WTC11 (cell line): ENCODE measurements at regions not wholly inside any gene's neighbourhood (a gene's known extent, or its start where the extent isn't known, plus 50 kb on each side); places are given as distances from the start of the nearest gene placed in this dataset.

Experiments used
- ATAC-seq: fragments of 200-7000 bp; cut with Tn5 transposase; 2 replicates; pipeline ENCODE4 v1.10.0; 2021; ENCODE audit warnings: mild to moderate bottlenecking, moderate library complexity
- CTCF ChIA-PET: fragments of 300-600 bp; sonication (Branson Sonifier 250); formaldehyde crosslinking; loops from one replicate; lab custom pipeline; 2021; ENCODE audit warnings: antibody characterized with exemption; lab: Charles Lee
- POLR2A ChIA-PET: fragments of 350-600 bp; sonication (Branson Sonifier 250); formaldehyde crosslinking; loops from one replicate; lab custom pipeline; 2021; ENCODE audit warnings: antibody characterized with exemption; lab: Charles Lee
- DNase-seq: peaks from one replicate; pipeline ENCODE4 v3.0.0; 2021; ENCODE audit warnings: low spot score
- H3K27ac Mint-ChIP-seq: 2 replicates; pipeline ENCODE4 v1.8.0; 2021; ENCODE audit warnings: mixed read lengths
- H3K27me3 Mint-ChIP-seq: 2 replicates; pipeline ENCODE4 v1.8.0; 2021; ENCODE audit warnings: low read depth, mild to moderate bottlenecking, moderate library complexity, mixed read lengths
- H3K36me3 Mint-ChIP-seq: 2 replicates; pipeline ENCODE4 v1.8.0; 2021; ENCODE audit warnings: mixed read lengths
- H3K4me1 Mint-ChIP-seq: 2 replicates; pipeline ENCODE4 v1.8.0; 2022; ENCODE audit warnings: mixed read lengths
- H3K4me3 Mint-ChIP-seq: 2 replicates; pipeline ENCODE4 v1.8.0; 2021; ENCODE audit warnings: mild to moderate bottlenecking, moderate library complexity, mixed read lengths
- H3K9me3 Mint-ChIP-seq: 2 replicates; pipeline ENCODE4 v1.8.0; 2021; ENCODE audit warnings: mixed read lengths
- JUN ChIP-seq: sonication (generic); formaldehyde crosslinking; IDR thresholded peaks from 2 replicates; pipeline ENCODE4 v1.8.0; 2023; ENCODE audit warnings: mild to moderate bottlenecking, missing genetic modification reagents
- KAT7 ChIP-seq: sonication (generic); formaldehyde crosslinking; IDR thresholded peaks from 2 replicates; pipeline ENCODE4 v1.8.1; 2023; ENCODE audit warnings: missing genetic modification reagents, mild to moderate bottlenecking, borderline replicate concordance
- NFATC4 ChIP-seq: fragments of 250-450 bp; sonication (Bioruptor Pico); IDR thresholded peaks from 2 replicates; pipeline ENCODE4 v1.9.0; 2021; ENCODE audit warnings: mild to moderate bottlenecking
- NR2C2 ChIP-seq: sonication (generic); formaldehyde crosslinking; IDR thresholded peaks from 2 replicates; pipeline ENCODE4 v1.8.0; 2022; ENCODE audit warnings: mild to moderate bottlenecking, missing genetic modification reagents
- NR3C1 ChIP-seq: sonication (generic); formaldehyde crosslinking; conservative IDR thresholded peaks from 2 replicates; pipeline ENCODE4 v1.8.1; 2023; ENCODE audit warnings: low read depth, mild to moderate bottlenecking, missing genetic modification reagents
- PRRX2 ChIP-seq: fragments of 250-450 bp; sonication (Bioruptor Pico); IDR thresholded peaks from 2 replicates; pipeline ENCODE4 v1.8.0; 2021; ENCODE audit warnings: mild to moderate bottlenecking
- RELA ChIP-seq: sonication (generic); formaldehyde crosslinking; IDR thresholded peaks from 2 replicates; pipeline ENCODE4 v1.8.1; 2022; ENCODE audit warnings: missing genetic modification reagents, mild to moderate bottlenecking, borderline replicate concordance
- SP1 ChIP-seq: sonication (generic); formaldehyde crosslinking; conservative IDR thresholded peaks from 2 replicates; pipeline ENCODE4 v1.8.1; 2022; ENCODE audit warnings: missing genetic modification reagents
- TCF7 ChIP-seq: sonication (generic); formaldehyde crosslinking; IDR thresholded peaks from 2 replicates; pipeline ENCODE4 v1.8.0; 2022; ENCODE audit warnings: mild to moderate bottlenecking, low read depth, missing genetic modification reagents, moderate library complexity
- TEAD1 ChIP-seq: sonication (generic); formaldehyde crosslinking; IDR thresholded peaks from 2 replicates; pipeline ENCODE4 v1.8.0; 2022; ENCODE audit warnings: mild to moderate bottlenecking, missing genetic modification reagents
- ZBTB21 ChIP-seq: sonication (generic); formaldehyde crosslinking; IDR thresholded peaks from 2 replicates; pipeline ENCODE4 v1.8.1; 2023; ENCODE audit warnings: mild to moderate bottlenecking, missing genetic modification reagents, borderline replicate concordance
- ZNF263 ChIP-seq: sonication (generic); formaldehyde crosslinking; IDR thresholded peaks from 2 replicates; pipeline ENCODE4 v1.8.1; 2022; ENCODE audit warnings: low read depth, mild to moderate bottlenecking, moderate library complexity, missing genetic modification reagents
- ZNF396 ChIP-seq: fragments of 250-450 bp; sonication (Bioruptor Pico); IDR thresholded peaks from 2 replicates; pipeline ENCODE4 v1.8.0; 2021; ENCODE audit warnings: mild to moderate bottlenecking, moderate library complexity, borderline replicate concordance
- ZNF423 ChIP-seq: fragments of 250-450 bp; sonication (Bioruptor Pico); IDR thresholded peaks from 2 replicates; pipeline ENCODE4 v2.1.2; 2022; ENCODE audit warnings: mild to moderate bottlenecking, moderate library complexity
- TF ChIP-seq, protein P1 (sequence below): sonication (generic); formaldehyde crosslinking; IDR thresholded peaks from 2 replicates; pipeline ENCODE4 v1.8.1; 2023; ENCODE audit warnings: mild to moderate bottlenecking, missing genetic modification reagents, borderline replicate concordance
- TF ChIP-seq, protein P2 (sequence below): sonication (generic); formaldehyde crosslinking; IDR thresholded peaks from 2 replicates; pipeline ENCODE4 v1.8.1; 2022; ENCODE audit warnings: low read depth, missing genetic modification reagents, borderline replicate concordance
- TF ChIP-seq, protein P3 (sequence below): sonication (generic); formaldehyde crosslinking; IDR thresholded peaks from 2 replicates; pipeline ENCODE4 v1.8.1; 2022; ENCODE audit warnings: low read depth, mild to moderate bottlenecking, moderate library complexity, missing genetic modification reagents, borderline replicate concordance
- TF ChIP-seq, protein P4 (sequence below): sonication (generic); formaldehyde crosslinking; IDR thresholded peaks from 2 replicates; pipeline ENCODE4 v1.8.1; 2022; ENCODE audit warnings: missing genetic modification reagents, borderline replicate concordance
- TF ChIP-seq, protein P5 (sequence below): sonication (generic); formaldehyde crosslinking; IDR thresholded peaks from 2 replicates; pipeline ENCODE4 v1.8.0; 2022; ENCODE audit warnings: mild to moderate bottlenecking, missing genetic modification reagents
- TF ChIP-seq, protein P6 (sequence below): sonication (generic); formaldehyde crosslinking; IDR thresholded peaks from 2 replicates; pipeline ENCODE4 v1.8.0; 2023; ENCODE audit warnings: missing genetic modification reagents

DNA sequence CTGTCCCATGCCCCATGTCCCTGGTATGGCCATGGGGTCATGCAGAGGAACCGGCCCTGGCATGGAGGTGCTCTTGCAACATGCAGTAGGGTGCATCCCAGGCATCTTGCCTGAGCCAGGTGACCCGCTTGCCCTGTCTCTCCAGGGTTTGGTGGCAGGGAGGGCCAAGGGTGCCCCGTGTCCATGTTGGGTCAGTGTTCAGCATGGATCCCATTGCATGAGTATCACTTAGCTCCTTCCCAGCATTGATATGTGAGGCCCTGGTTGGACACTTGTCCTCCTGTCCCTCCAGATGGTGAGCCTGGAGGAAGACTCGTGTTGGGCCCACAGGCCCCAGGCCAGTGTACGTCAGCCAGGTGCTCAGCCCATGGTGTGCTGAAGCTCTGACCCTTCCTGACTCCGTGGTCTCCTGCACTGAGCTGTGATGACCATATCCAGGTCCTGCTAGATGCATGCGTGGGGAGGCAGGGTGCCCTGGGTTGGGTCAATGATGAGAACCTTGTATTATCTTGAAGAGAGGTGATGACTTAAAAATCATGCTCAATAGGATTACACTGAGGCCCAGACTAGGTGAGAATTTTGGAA, 205.0 kb downstream of the UBE3A start:
- ChIA-PET POLR2A (no interaction called here), CTCF (no interaction called here)
- H3K27ac Mint-ChIP-seq = no peak overlapping the region
- TF ChIP-seq, protein P1, sequence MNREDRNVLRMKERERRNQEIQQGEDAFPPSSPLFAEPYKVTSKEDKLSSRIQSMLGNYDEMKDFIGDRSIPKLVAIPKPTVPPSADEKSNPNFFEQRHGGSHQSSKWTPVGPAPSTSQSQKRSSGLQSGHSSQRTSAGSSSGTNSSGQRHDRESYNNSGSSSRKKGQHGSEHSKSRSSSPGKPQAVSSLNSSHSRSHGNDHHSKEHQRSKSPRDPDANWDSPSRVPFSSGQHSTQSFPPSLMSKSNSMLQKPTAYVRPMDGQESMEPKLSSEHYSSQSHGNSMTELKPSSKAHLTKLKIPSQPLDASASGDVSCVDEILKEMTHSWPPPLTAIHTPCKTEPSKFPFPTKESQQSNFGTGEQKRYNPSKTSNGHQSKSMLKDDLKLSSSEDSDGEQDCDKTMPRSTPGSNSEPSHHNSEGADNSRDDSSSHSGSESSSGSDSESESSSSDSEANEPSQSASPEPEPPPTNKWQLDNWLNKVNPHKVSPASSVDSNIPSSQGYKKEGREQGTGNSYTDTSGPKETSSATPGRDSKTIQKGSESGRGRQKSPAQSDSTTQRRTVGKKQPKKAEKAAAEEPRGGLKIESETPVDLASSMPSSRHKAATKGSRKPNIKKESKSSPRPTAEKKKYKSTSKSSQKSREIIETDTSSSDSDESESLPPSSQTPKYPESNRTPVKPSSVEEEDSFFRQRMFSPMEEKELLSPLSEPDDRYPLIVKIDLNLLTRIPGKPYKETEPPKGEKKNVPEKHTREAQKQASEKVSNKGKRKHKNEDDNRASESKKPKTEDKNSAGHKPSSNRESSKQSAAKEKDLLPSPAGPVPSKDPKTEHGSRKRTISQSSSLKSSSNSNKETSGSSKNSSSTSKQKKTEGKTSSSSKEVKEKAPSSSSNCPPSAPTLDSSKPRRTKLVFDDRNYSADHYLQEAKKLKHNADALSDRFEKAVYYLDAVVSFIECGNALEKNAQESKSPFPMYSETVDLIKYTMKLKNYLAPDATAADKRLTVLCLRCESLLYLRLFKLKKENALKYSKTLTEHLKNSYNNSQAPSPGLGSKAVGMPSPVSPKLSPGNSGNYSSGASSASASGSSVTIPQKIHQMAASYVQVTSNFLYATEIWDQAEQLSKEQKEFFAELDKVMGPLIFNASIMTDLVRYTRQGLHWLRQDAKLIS (CRISPR knock-in tag) = no peak
- TF ChIP-seq, protein P2, sequence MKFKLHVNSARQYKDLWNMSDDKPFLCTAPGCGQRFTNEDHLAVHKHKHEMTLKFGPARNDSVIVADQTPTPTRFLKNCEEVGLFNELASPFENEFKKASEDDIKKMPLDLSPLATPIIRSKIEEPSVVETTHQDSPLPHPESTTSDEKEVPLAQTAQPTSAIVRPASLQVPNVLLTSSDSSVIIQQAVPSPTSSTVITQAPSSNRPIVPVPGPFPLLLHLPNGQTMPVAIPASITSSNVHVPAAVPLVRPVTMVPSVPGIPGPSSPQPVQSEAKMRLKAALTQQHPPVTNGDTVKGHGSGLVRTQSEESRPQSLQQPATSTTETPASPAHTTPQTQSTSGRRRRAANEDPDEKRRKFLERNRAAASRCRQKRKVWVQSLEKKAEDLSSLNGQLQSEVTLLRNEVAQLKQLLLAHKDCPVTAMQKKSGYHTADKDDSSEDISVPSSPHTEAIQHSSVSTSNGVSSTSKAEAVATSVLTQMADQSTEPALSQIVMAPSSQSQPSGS (CRISPR knock-in tag) = no peak
- TF ChIP-seq JUN (CRISPR knock-in tag) (no peak), PRRX2 (CRISPR knock-in tag) (no peak), ZNF396 (CRISPR knock-in tag) (no peak), RELA (no peak), NR2C2 (CRISPR knock-in tag) (no peak), NFATC4 (CRISPR knock-in tag) (no peak)
- TF ChIP-seq, protein P3, sequence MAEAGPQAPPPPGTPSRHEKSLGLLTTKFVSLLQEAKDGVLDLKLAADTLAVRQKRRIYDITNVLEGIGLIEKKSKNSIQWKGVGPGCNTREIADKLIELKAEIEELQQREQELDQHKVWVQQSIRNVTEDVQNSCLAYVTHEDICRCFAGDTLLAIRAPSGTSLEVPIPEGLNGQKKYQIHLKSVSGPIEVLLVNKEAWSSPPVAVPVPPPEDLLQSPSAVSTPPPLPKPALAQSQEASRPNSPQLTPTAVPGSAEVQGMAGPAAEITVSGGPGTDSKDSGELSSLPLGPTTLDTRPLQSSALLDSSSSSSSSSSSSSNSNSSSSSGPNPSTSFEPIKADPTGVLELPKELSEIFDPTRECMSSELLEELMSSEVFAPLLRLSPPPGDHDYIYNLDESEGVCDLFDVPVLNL = no peak
- TF ChIP-seq, protein P4, sequence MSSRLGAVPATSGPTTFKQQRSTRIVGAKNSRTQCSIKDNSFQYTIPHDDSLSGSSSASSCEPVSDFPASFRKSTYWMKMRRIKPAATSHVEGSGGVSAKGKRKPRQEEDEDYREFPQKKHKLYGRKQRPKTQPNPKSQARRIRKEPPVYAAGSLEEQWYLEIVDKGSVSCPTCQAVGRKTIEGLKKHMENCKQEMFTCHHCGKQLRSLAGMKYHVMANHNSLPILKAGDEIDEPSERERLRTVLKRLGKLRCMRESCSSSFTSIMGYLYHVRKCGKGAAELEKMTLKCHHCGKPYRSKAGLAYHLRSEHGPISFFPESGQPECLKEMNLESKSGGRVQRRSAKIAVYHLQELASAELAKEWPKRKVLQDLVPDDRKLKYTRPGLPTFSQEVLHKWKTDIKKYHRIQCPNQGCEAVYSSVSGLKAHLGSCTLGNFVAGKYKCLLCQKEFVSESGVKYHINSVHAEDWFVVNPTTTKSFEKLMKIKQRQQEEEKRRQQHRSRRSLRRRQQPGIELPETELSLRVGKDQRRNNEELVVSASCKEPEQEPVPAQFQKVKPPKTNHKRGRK (CRISPR knock-in tag) = no peak
- TF ChIP-seq, protein P5, sequence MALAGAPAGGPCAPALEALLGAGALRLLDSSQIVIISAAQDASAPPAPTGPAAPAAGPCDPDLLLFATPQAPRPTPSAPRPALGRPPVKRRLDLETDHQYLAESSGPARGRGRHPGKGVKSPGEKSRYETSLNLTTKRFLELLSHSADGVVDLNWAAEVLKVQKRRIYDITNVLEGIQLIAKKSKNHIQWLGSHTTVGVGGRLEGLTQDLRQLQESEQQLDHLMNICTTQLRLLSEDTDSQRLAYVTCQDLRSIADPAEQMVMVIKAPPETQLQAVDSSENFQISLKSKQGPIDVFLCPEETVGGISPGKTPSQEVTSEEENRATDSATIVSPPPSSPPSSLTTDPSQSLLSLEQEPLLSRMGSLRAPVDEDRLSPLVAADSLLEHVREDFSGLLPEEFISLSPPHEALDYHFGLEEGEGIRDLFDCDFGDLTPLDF (CRISPR knock-in tag) = no peak
- H3K36me3 Mint-ChIP-seq = peaks cover 45% of the 10 kb centered on the region
- no peak overlapping the region for H3K4me3 Mint-ChIP-seq
- no peaks in the 10 kb centered on the region; the same call in 1 of the 2 replicates for H3K27me3 Mint-ChIP-seq
- H3K9me3 Mint-ChIP-seq = peaks cover 56% of the 10 kb centered on the region
- ATAC-seq (no peak), DNase-seq (no peak)
- H3K4me1 Mint-ChIP-seq = no peaks in the 10 kb centered on the region

DNA sequence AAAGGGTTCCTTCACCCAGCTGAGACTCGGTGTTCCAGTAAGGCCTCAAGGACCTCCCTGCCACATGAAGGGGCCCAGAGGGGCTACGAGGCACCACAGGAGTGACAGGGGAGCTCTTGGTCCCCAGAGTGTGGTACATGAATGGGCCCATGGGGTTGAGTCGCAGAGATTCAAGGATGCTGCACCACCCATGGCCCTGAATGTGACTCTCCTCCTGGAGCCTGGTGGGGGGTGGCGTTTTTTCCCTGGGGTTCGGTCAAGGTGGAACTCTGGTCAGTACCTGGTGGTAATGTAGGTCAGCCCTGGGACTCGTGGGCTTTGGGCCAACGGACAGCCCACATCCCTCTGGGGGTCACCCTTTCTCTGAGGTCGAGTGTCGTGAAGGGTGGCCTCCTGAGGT, 204.0 kb downstream of the UBE3A start:
- no peak for ATAC-seq
- Mint-ChIP-seq H3K4me3 (no peak overlapping the region), H3K27me3 (no peaks in the 10 kb centered on the region; the same call in 1 of the 2 replicates), H3K4me1 (no peaks in the 10 kb centered on the region), H3K9me3 (peaks cover 57% of the 10 kb centered on the region), H3K27ac (no peak overlapping the region), H3K36me3 (peaks cover 42% of the 10 kb centered on the region)
- DNase-seq = no peak
- ChIA-PET POLR2A (no interaction called here), CTCF (no interaction called here)
- no peak for TF ChIP-seq SP1
- no peak for TF ChIP-seq ZNF423
- TF ChIP-seq KAT7 = no peak
- no peak for TF ChIP-seq ZNF263
- no peak for TF ChIP-seq TCF7
- TF ChIP-seq, protein P6, sequence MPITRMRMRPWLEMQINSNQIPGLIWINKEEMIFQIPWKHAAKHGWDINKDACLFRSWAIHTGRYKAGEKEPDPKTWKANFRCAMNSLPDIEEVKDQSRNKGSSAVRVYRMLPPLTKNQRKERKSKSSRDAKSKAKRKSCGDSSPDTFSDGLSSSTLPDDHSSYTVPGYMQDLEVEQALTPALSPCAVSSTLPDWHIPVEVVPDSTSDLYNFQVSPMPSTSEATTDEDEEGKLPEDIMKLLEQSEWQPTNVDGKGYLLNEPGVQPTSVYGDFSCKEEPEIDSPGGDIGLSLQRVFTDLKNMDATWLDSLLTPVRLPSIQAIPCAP = no peak
- no peak for TF ChIP-seq JUN (CRISPR knock-in tag)
- TF ChIP-seq TEAD1 (CRISPR knock-in tag) = no peak
- TF ChIP-seq, protein P4 (CRISPR knock-in tag) = no peak
- no peak for TF ChIP-seq NR3C1 (CRISPR knock-in tag)
- TF ChIP-seq ZBTB21 = no peak
- TF ChIP-seq, protein P3 = no peak
